Heart right ventricle (tissue), 16 donors: ENCODE measurements at regions not wholly inside any gene's neighbourhood (a gene's known extent, or its start where the extent isn't known, plus 50 kb on each side); places are given as distances from the start of the nearest gene placed in this dataset.

ENCODE experiments used
- ATAC-seq, 8 donors: fragments of 200-7000 bp; cut with Tn5 transposase; one replicate each; pipeline ENCODE4 v1.9.1; 2020; ENCODE audit warnings: mild to moderate bottlenecking in 8 of 8, moderate library complexity in 8 of 8, moderate number of reproducible peaks in 1 of 8
- DNase-seq, 2 donors: peaks; one replicate each; pipeline ENCODE4 v3.0.0-alpha.2; 2020
- H3K27ac ChIP-seq, 10 donors: fragments of 200-600 bp; sonication (generic) in 2 of 10; one replicate each; pipeline versions ENCODE4 v1.5.0 to v1.8.0; 2020 to 2022; ENCODE audit warnings: mild to moderate bottlenecking in 3 of 10
- H3K27me3 ChIP-seq, 7 donors: fragments of 200-600 bp; one replicate each; pipeline ENCODE4 v1.8.0; 2021 to 2022; ENCODE audit warnings: mild to moderate bottlenecking in 2 of 7
- H3K36me3 ChIP-seq, 9 donors: fragments of 200-600 bp; sonication (generic) in 1 of 9; one replicate each; pipeline versions ENCODE4 v1.5.0 to v1.8.0; 2020 to 2022; ENCODE audit warnings: mild to moderate bottlenecking in 2 of 9
- H3K4me1 ChIP-seq, 9 donors: fragments of 200-600 bp; sonication (generic) in 1 of 9; one replicate each; pipeline versions ENCODE4 v1.5.0 to v1.8.0; 2020 to 2022; ENCODE audit warnings: mild to moderate bottlenecking in 4 of 9
- H3K4me3 ChIP-seq, 10 donors: fragments of 200-600 bp; sonication (generic) in 2 of 10; one replicate each; pipeline versions ENCODE4 v1.5.0 to v1.8.0; 2020 to 2022; ENCODE audit warnings: mild to moderate bottlenecking in 7 of 10, moderate library complexity in 2 of 10
- H3K9me3 ChIP-seq, 11 donors: fragments of 200-600 bp in 10 of 11; sonication (generic) in 2 of 11; one replicate each; pipeline versions ENCODE4 v1.5.0 to v1.8.0; 2013 to 2022; ENCODE audit warnings: mild to moderate bottlenecking in 2 of 11, control low read depth in 1 of 11, moderate library complexity in 1 of 11
- WGBS, 2 donors: extraction: QIAGEN DNeasy Blood & Tissue Kit; methylation state at CpG; one replicate each; pipeline ENCODE4 v1.1.7; 2013; ENCODE audit warnings: inconsistent platforms in 1 of 2; 5-methylcytosine and 5-hydroxymethylcytosine counted together
- intact Hi-C, 10 donors: fragments of 100-400 bp; cut with DNase I; formaldehyde crosslinking; loops; one replicate each; pipeline versions ENCODE4 v1.11.1 to v1.14.2; 2022
- TF ChIP-seq, protein P1 (sequence below), 9 donors: fragments of 200-600 bp; sonication (generic) in 2 of 9; IDR thresholded peaks; one replicate each; pipeline versions ENCODE4 v1.5.0 to v1.8.0; 2021 to 2022; ENCODE audit warnings: antibody characterized with exemption in 9 of 9, mild to moderate bottlenecking in 5 of 9, moderate library complexity in 1 of 9
- donor health status: Arrhythmogenic right ventricular cardiomyopathy.
- donor health status: ischemic (EF 13 %, LVEDD 7.1; RV severe dilation, severe dysfunction).
- donor health status: healthy with polysubstance abuse.
- donor health status: DM: no; HTN: yes; CAD: no.
- donor health status: DM: no; HTN: no; CAD: no.
- donor health status: ischemic (EF 25% LVEDD 6.9; RV normal size, moderate dysfunction).
- donor health status: ischemic (EF 25% LVEDD 5.7; RV mildly dilated, moderate dysfunction).
- donor health status: healthy.
- donor health status: DM: yes; HTN: yes; CAD: no.
- donor health status: Ischemic cardiomyopathy.
- donor health status: ischemic (EF 35%, LVEDD 5.7; RV mildly dilated, moderate dysfunction).
- donor health status: nonischemic (EF 11% LVEDD 7.7; RV severe dilation, severe dysfunction).
- donor health status: DM: yes; HTN: yes; CAD: no.
- donor health status: PGD.
- donor health status: ischemic (EF 29% LVEDD 5.4; RV normal size, mild dysfunction).
- donor health status: nonischemic (EF 23%, LVEDD 6.1; RV moderate dilation, normal function).

DNA sequence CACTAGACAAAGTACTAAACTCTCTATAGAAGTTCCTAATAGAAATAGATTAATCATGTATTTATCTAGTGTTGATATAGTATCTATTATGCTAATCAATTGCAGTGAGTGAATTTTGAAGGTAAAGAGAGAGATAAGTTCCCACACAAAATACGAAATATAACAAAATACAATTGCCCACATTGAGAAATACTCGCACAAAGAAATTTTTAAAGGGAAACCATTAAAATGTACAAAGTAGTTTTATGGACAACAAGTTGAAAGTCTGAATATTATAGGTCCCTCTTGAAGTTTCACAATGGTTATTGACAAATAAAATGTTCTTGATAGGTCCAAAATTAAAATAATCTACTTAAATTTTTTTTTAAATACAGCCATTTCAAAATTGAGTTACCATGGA is 1031.1 kb downstream of the SORCS1 start:
- WGBS, 2 donors: 49 to 70% methylated on average over 2 of the region's 2 CpGs
- Histone ChIP-seq H3K4me1 (no peaks in the 10 kb centered on the region), H3K36me3 (no peaks in the 10 kb centered on the region), H3K27ac (no peak overlapping the region), H3K4me3 (no peak overlapping the region), H3K27me3 (no peaks in the 10 kb centered on the region), H3K9me3 (no peaks in the 10 kb centered on the region)
- ATAC-seq (no peak), DNase-seq (no peak)
- TF ChIP-seq, protein P1, sequence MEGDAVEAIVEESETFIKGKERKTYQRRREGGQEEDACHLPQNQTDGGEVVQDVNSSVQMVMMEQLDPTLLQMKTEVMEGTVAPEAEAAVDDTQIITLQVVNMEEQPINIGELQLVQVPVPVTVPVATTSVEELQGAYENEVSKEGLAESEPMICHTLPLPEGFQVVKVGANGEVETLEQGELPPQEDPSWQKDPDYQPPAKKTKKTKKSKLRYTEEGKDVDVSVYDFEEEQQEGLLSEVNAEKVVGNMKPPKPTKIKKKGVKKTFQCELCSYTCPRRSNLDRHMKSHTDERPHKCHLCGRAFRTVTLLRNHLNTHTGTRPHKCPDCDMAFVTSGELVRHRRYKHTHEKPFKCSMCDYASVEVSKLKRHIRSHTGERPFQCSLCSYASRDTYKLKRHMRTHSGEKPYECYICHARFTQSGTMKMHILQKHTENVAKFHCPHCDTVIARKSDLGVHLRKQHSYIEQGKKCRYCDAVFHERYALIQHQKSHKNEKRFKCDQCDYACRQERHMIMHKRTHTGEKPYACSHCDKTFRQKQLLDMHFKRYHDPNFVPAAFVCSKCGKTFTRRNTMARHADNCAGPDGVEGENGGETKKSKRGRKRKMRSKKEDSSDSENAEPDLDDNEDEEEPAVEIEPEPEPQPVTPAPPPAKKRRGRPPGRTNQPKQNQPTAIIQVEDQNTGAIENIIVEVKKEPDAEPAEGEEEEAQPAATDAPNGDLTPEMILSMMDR (IDR thresholded peaks at IDR 0.05): no peak
- intact Hi-C loops: no loop called here

DNA sequence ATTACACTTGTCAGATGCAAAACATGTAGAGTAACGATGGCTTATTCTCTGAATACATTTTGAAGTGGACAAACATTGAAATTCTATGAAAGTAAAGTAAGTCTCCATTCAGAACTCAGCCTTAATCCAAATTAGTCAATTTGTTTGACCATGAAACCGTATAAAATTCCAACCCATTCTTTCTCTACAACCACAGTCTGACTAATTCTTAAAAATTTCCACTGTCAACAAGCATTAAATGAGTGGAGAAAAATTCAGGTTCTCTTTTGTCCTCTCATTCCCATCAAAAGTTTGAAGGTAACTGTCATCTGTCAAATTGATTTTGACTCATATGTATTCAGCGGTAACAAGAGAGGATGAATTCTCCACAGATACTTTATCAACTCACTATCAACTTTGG is 1031.5 kb downstream of the SORCS1 start:
- TF ChIP-seq, protein P1 (IDR thresholded peaks at IDR 0.05): no peak
- no peak for DNase-seq
- intact Hi-C loops: no loop called here
- Histone ChIP-seq H3K4me1 (no peaks in the 10 kb centered on the region), H3K4me3 (no peak overlapping the region), H3K27me3 (no peaks in the 10 kb centered on the region), H3K36me3 (no peaks in the 10 kb centered on the region), H3K27ac (no peak overlapping the region), H3K9me3 (no peaks in the 10 kb centered on the region)
- ATAC-seq: no peak
- 60 to 73% methylated on average over 3 of the region's 3 CpGs for WGBS, 2 donors

DNA sequence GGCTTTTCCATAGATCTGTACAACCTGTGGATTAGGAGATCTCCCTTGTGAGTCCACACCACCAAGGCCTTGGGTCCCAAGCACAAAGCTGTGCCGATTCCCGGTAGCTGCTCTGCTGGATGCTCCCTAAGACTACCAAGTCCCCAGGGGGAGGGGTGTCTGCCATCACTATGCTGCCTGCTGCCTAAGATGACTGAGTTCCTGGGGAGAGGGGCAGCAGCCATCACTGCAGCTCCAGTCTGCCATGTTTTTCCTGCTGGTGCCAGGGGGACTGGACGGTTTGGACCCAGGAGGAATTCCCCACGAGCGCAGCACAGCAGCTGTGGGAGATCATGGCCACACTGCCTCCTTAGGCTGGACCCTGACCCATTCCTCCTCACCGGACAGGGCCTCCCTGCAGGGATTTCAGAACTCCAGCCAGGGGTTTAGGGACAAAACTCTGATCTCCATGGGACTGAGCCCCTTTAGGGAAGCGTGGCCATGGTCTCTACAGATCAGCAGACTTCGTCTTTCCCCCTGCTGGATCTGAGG is 1049.8 kb downstream of the SORCS1 start:
- no peak overlapping the region for H3K27ac ChIP-seq
- ATAC-seq: no peak
- intact Hi-C loops: no loop called here
- DNase-seq: no peak
- no peaks in the 10 kb centered on the region for H3K36me3 ChIP-seq
- no peaks in the 10 kb centered on the region for H3K4me1 ChIP-seq
- H3K4me3 ChIP-seq: no peak overlapping the region
- WGBS, 2 donors: 90 to 92% methylated on average over 8 of the region's 8 CpGs
- H3K9me3 ChIP-seq: peaks cover 0 to 37% (median 6%) of the 10 kb centered on the region in 11 donors
- TF ChIP-seq, protein P1 (IDR thresholded peaks at IDR 0.05): no peak
- no peaks in the 10 kb centered on the region for H3K27me3 ChIP-seq

DNA sequence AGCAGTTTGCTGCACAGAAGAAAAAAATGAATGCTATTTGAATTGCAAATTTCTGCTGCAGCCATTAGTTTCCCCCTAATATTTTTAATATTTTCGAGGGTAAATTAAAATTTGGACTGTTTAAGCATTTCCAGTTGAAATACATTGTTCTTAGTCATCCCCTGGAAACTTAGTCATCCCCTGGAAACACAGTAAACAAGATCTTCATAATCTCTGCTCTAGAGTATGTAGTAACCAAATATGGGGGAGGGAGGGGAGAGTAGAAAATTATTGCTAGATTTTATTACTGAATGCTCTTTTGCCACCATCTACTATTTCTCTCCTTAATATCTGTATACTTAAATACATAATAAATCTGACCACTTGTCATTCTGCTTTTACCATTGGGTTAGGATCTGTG is 1053.3 kb downstream of the SORCS1 start:
- Histone ChIP-seq H3K4me3 (no peak overlapping the region), H3K9me3 (peaks cover 0 to 4% (median 0%) of the 10 kb centered on the region in 11 donors), H3K27ac (no peak overlapping the region), H3K36me3 (no peaks in the 10 kb centered on the region), H3K4me1 (no peaks in the 10 kb centered on the region), H3K27me3 (no peaks in the 10 kb centered on the region)
- intact Hi-C loops: no loop called here
- DNase-seq: no peak
- TF ChIP-seq, protein P1 (IDR thresholded peaks at IDR 0.05): no peak
- ATAC-seq: no peak
- WGBS, 2 donors: 48 to 64% methylated on average over 1 of the region's 1 CpG
